Suprapubic skin (tissue), 4 donors: ENCODE measurements at regions not wholly inside any gene's neighbourhood (a gene's known extent, or its start where the extent isn't known, plus 50 kb on each side); places are given as distances from the start of the nearest gene placed in this dataset.

Experiments
- DNase-seq, 2 donors: peaks; one replicate each; pipeline ENCODE4 v3.0.0-alpha.2; 2019; ENCODE audit warnings: low spot score in 2 of 2
- H3K27ac ChIP-seq: fragments of 200-600 bp; sonication (generic); one replicate; pipeline ENCODE4 v1.5.1; 2019
- H3K27me3 ChIP-seq: fragments of 200-600 bp; sonication (generic); one replicate; pipeline ENCODE4 v1.5.1; 2019
- H3K36me3 ChIP-seq: fragments of 200-600 bp; sonication (generic); one replicate; pipeline ENCODE4 v1.5.1; 2019
- H3K4me1 ChIP-seq: fragments of 200-600 bp; sonication (generic); one replicate; pipeline ENCODE4 v1.5.1; 2019
- H3K4me3 ChIP-seq: fragments of 200-600 bp; sonication (generic); one replicate; pipeline ENCODE4 v1.5.1; 2019; ENCODE audit warnings: mild to moderate bottlenecking
- H3K9me3 ChIP-seq: fragments of 200-600 bp; sonication (generic); one replicate; pipeline ENCODE4 v1.5.1; 2019
- EP300 ChIP-seq: sonication (generic); formaldehyde crosslinking; IDR thresholded peaks from one replicate; pipeline ENCODE4 v1.6.1; 2017; ENCODE audit warnings: antibody characterized with exemption
- POLR2A ChIP-seq, 2 donors: fragments of 450-650 bp; IDR thresholded peaks; one replicate each; pipeline ENCODE4 v1.6.1; 2017; ENCODE audit warnings: antibody characterized with exemption in 2 of 2, mild to moderate bottlenecking in 2 of 2, moderate library complexity in 2 of 2
- POLR2AphosphoS5 ChIP-seq, 3 donors: sonication (generic); formaldehyde crosslinking; IDR thresholded peaks; one replicate each; pipeline ENCODE4 v1.6.1; 2017; ENCODE audit warnings: antibody characterized with exemption in 3 of 3
- WGBS: methylation state at CpG from one replicate; pipeline ENCODE4 v1.1.5; 2018; 5-methylcytosine and 5-hydroxymethylcytosine counted together
- TF ChIP-seq, protein P1 (sequence below), 2 donors: fragments of 200-600 bp in 1 of 2; fragments of 450-650 bp in 1 of 2; sonication (generic) in 1 of 2; IDR thresholded peaks; one replicate each; pipeline ENCODE4 v1.5.1; 2016 to 2019; ENCODE audit warnings: antibody characterized with exemption in 2 of 2, mild to moderate bottlenecking in 1 of 2, moderate library complexity in 1 of 2

DNA sequence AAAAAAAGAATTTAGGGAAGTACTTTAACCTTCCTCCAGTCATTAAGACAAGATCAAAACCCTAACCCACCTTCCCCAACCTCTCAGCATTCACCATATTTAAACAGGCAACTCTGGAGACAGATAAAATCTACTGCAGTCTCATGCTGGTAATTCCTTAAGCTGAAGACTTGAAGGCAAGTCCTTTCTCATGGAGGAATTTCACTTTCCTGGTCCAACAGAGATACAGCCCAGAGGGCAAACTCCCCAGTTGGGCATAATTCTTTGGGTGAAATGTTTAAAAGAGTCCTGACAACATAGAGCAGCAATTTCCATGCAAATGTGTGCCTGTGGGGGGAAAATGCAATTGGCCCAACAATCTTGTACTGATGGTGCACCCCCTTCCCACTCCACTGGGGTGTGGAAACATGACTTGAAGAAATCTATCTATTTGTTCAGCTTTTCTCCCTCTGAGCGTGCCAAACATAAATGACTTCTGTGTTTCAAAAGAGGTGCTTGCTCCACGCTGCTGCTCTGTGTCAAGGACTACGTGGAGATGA, 131.8 kb upstream of the HNRNPA3 start:
- Histone ChIP-seq H3K27me3 (no peaks in the 10 kb centered on the region), H3K9me3 (no peaks in the 10 kb centered on the region), H3K4me3 (no peak overlapping the region), H3K36me3 (no peaks in the 10 kb centered on the region), H3K4me1 (no peaks in the 10 kb centered on the region), H3K27ac (no peak overlapping the region)
- 40% methylated on average over 3 of the region's 3 CpGs for WGBS
- no peak for DNase-seq
- no peak for TF ChIP-seq POLR2AphosphoS5 (IDR thresholded peaks at IDR 0.05)
- TF ChIP-seq, protein P1, sequence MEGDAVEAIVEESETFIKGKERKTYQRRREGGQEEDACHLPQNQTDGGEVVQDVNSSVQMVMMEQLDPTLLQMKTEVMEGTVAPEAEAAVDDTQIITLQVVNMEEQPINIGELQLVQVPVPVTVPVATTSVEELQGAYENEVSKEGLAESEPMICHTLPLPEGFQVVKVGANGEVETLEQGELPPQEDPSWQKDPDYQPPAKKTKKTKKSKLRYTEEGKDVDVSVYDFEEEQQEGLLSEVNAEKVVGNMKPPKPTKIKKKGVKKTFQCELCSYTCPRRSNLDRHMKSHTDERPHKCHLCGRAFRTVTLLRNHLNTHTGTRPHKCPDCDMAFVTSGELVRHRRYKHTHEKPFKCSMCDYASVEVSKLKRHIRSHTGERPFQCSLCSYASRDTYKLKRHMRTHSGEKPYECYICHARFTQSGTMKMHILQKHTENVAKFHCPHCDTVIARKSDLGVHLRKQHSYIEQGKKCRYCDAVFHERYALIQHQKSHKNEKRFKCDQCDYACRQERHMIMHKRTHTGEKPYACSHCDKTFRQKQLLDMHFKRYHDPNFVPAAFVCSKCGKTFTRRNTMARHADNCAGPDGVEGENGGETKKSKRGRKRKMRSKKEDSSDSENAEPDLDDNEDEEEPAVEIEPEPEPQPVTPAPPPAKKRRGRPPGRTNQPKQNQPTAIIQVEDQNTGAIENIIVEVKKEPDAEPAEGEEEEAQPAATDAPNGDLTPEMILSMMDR (IDR thresholded peaks at IDR 0.05), result no peak
- no peak for TF ChIP-seq POLR2A (IDR thresholded peaks at IDR 0.05)
- no peak for TF ChIP-seq EP300

DNA sequence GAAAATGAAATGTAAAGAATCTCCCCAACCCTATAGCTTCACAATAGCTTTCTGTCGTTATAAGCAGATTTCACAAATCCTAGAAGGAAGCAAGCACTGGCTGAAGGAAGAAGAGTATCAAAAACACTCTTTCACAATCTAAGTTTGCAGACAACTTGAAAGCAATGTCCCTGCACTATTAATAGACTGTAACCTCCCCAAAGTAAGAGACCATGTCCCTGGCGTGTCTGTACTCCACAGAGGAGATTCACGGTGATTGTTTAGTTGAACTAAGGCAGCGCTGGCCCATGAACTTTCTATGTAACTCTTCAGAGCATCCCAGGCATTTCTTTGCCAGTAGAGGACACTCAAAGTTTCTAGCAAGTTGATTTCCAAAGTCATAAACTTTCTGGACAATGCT, 128.0 kb upstream of the HNRNPA3 start:
- no peaks in the 10 kb centered on the region for H3K9me3 ChIP-seq
- no peak overlapping the region for H3K4me3 ChIP-seq
- H3K27ac ChIP-seq, result no peak overlapping the region
- no peaks in the 10 kb centered on the region for H3K27me3 ChIP-seq
- no peaks in the 10 kb centered on the region for H3K4me1 ChIP-seq
- TF ChIP-seq POLR2A (IDR thresholded peaks at IDR 0.05) (no peak), POLR2AphosphoS5 (IDR thresholded peaks at IDR 0.05) (no peak), EP300 (no peak)
- TF ChIP-seq, protein P1 (IDR thresholded peaks at IDR 0.05), result no peak
- no peak for DNase-seq
- H3K36me3 ChIP-seq, result no peaks in the 10 kb centered on the region
- WGBS, result 55% methylated on average over 4 of the region's 4 CpGs

DNA sequence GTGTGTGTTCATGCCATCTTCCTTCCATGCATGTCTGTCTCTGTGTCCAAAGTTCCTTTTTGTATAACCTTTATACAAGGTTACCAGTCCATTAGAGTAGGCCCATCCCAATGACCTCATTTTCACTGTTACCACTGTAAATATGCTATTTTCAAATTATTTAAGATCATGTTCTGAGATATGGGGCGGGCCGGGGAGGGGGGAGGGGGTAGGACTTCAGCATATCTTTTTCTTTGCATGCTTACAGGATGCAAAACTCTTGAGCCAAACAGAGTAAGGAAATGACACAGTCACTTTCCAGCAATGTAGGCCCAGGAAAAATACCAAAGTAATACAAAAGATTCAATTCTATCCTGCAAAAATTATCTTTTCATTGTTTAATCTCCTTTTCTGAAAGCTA, 124.1 kb upstream of the HNRNPA3 start:
- no peak overlapping the region for H3K4me3 ChIP-seq
- no peaks in the 10 kb centered on the region for H3K9me3 ChIP-seq
- H3K27me3 ChIP-seq, result no peaks in the 10 kb centered on the region
- H3K27ac ChIP-seq, result no peak overlapping the region
- WGBS, result 73% methylated on average over 2 of the region's 2 CpGs
- no peaks in the 10 kb centered on the region for H3K36me3 ChIP-seq
- TF ChIP-seq EP300 (no peak), POLR2AphosphoS5 (IDR thresholded peaks at IDR 0.05) (no peak), POLR2A (IDR thresholded peaks at IDR 0.05) (no peak)
- TF ChIP-seq, protein P1 (IDR thresholded peaks at IDR 0.05), result no peak
- H3K4me1 ChIP-seq, result no peaks in the 10 kb centered on the region
- DNase-seq, result no peak

DNA sequence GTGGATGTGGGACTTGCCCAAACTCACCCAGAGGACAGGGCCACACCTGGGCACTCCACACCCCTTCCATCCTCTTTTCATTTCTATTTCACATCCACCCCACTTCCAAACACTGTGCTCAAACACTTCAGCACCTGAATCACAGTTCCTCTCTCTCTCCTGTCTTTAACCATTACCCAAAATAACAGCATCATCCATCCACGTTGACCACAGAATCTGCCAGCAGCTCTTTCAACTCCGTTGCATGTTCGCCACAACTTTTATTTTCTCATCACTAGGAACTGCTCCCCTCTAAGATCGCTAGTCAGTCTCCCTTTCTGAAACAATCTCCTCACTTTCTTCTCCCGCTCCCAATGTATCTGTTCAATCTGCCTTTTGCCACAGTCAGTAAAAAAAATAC, 121.6 kb upstream of the HNRNPA3 start:
- Histone ChIP-seq H3K4me1 (no peaks in the 10 kb centered on the region), H3K4me3 (no peak overlapping the region), H3K27ac (no peak overlapping the region), H3K27me3 (no peaks in the 10 kb centered on the region), H3K9me3 (no peaks in the 10 kb centered on the region), H3K36me3 (no peaks in the 10 kb centered on the region)
- no peak for TF ChIP-seq EP300
- no peak for DNase-seq
- WGBS, result 83% methylated on average over 5 of the region's 5 CpGs

DNA sequence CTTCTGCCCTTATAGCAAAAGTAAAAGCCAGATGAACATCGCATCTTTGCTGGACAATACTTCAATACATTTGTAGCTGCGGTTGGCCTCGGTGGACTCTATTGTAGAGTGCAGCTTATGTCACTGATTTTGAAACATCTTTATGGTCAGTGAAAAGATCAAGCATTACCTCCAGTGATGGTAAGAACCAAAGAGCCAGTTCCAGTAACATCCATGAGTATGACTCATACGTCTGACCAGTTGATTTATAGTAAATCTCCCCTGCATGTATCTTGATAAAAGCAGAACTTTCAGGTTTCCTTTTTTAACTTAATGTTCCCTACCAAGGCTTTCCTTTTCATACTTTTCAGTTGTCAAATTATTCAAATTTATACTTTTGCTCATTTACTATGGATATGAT, 119.2 kb upstream of the HNRNPA3 start:
- Histone ChIP-seq H3K27me3 (no peaks in the 10 kb centered on the region), H3K4me1 (no peaks in the 10 kb centered on the region), H3K4me3 (no peak overlapping the region), H3K9me3 (no peaks in the 10 kb centered on the region), H3K36me3 (no peaks in the 10 kb centered on the region), H3K27ac (no peak overlapping the region)
- no peak for TF ChIP-seq POLR2A (IDR thresholded peaks at IDR 0.05)
- no peak for TF ChIP-seq POLR2AphosphoS5 (IDR thresholded peaks at IDR 0.05)
- no peak for TF ChIP-seq EP300
- TF ChIP-seq, protein P1 (IDR thresholded peaks at IDR 0.05), result no peak
- 90% methylated on average over 4 of the region's 4 CpGs for WGBS
- no peak for DNase-seq

DNA sequence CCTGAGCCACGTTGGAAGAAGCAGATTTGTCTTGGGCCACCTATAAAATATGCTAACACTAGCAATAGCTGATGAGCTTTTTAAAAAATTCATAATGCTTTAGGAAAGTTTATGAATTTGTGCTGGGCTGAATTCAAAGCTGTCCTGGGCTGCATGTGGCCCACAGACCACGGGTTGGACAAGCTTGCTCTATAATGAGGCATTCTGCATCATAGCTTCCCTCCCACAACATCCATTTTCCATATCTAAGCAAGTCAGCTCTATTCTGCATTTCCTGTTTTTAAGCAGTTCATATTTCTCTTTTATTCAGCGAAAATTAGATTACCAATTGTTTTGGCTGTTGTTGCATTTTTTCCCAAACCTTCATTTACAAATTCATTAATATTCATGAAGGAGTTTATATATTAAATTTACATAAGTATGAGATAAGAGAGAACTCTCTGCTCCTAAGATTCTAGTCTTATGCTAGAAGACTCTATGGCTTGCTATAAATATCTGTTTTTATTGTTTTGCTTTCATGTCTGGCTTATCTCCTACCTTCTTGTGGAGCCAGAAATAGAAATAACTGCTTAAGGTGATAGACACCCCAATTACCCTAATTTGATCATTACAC, 114.5 kb upstream of the HNRNPA3 start:
- DNase-seq, result no peak
- no peaks in the 10 kb centered on the region for H3K9me3 ChIP-seq
- H3K36me3 ChIP-seq, result no peaks in the 10 kb centered on the region
- H3K4me3 ChIP-seq, result no peak overlapping the region
- no peaks in the 10 kb centered on the region for H3K4me1 ChIP-seq
- WGBS, result 59% methylated on average over 3 of the region's 3 CpGs
- TF ChIP-seq, protein P1 (IDR thresholded peaks at IDR 0.05), result no peak
- TF ChIP-seq POLR2A (IDR thresholded peaks at IDR 0.05) (no peak), POLR2AphosphoS5 (IDR thresholded peaks at IDR 0.05) (no peak), EP300 (no peak)
- no peak overlapping the region for H3K27ac ChIP-seq
- no peaks in the 10 kb centered on the region for H3K27me3 ChIP-seq
